Epithelial cell of esophagus (primary cell): ENCODE measurements at regions not wholly inside any gene's neighbourhood (a gene's known extent, or its start where the extent isn't known, plus 50 kb on each side); places are given as distances from the start of the nearest gene placed in this dataset.

Experiments used
- DNase-seq: peaks from one replicate; pipeline ENCODE4 v3.0.0; 2010; ENCODE audit warnings: low read depth
- H3K4me3 ChIP-seq: 2 replicates; pipeline ENCODE4 v1.5.1; 2011; ENCODE audit warnings: mild to moderate bottlenecking, low read length, control low read depth
- TF ChIP-seq, protein P1 (sequence below): IDR thresholded peaks from 2 replicates; pipeline ENCODE4 v1.5.1; 2011; ENCODE audit warnings: low read depth, mild to moderate bottlenecking, low read length, control low read depth, inconsistent platforms; ENCODE audit not compliant: insufficient read depth; ENCODE audit errors: missing control alignments

DNA sequence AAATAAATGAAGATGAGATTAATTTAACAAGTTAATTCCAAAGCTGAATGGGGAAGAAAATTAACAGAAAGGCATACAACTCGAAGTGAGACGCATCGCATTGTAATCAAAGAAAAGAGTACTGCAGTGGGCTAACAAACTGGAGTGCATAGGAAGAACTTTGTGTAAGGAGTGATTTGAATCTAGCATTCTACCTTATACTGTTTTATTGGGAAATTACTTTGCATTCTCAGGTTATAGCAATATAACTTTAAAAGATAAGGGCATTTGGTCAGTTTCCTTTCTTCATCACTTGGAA lies 124.5 kb upstream of the TLE4 start:
- H3K4me3 ChIP-seq, result no peak overlapping the region
- no peak for DNase-seq
- TF ChIP-seq, protein P1, sequence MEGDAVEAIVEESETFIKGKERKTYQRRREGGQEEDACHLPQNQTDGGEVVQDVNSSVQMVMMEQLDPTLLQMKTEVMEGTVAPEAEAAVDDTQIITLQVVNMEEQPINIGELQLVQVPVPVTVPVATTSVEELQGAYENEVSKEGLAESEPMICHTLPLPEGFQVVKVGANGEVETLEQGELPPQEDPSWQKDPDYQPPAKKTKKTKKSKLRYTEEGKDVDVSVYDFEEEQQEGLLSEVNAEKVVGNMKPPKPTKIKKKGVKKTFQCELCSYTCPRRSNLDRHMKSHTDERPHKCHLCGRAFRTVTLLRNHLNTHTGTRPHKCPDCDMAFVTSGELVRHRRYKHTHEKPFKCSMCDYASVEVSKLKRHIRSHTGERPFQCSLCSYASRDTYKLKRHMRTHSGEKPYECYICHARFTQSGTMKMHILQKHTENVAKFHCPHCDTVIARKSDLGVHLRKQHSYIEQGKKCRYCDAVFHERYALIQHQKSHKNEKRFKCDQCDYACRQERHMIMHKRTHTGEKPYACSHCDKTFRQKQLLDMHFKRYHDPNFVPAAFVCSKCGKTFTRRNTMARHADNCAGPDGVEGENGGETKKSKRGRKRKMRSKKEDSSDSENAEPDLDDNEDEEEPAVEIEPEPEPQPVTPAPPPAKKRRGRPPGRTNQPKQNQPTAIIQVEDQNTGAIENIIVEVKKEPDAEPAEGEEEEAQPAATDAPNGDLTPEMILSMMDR, result no peak

GRCh38 chr9:79447762-79448161 lies 124.0 kb upstream of the TLE4 start:
- H3K4me3 ChIP-seq, result no peak overlapping the region
- TF ChIP-seq, protein P1, result no peak
- DNase-seq, result no peak

DNA sequence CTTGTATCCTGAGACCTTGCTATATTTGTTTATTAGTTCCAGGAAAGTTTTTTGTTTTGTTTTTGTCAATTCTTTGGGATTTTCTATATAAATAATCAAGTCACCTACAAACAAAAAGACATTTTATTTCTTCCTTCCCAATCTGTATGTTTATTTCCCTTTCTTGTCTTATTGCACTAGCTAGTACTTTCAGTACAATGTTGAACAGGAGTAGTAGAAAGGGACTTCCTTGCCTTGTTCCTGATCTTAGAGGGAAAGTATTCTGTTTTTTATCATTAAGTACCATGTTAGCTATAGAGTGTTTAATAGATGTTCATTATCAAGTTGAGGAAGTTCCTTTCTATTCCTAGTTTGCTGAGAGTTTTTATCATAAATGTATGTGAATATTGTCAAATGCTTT lies 119.5 kb upstream of the TLE4 start:
- TF ChIP-seq, protein P1, result no peak
- no peak overlapping the region for H3K4me3 ChIP-seq
- DNase-seq, result no peak

GRCh38 chr9:79461712-79462111 lies 110.1 kb upstream of the TLE4 start:
- no peak overlapping the region for H3K4me3 ChIP-seq
- TF ChIP-seq, protein P1, result no peak
- DNase-seq, result no peak

DNA sequence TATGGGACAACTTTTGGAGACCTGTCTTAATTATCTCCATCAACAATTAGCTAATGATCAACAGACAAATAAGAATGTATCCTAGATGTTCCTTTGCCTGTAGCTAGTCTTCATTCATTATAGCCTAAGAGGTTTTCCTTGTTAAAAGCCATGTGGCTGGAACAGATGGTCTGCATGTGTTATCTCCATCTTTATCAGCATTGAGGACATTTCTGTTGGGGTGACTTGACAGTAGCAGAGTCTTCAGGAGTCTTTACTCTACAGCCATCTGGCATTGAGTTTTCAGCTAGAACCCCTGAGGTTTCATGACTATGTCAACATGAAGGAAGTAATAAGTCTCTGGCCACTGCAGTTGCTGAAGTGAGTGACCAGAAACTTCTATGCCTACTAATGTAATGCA lies 106.6 kb upstream of the TLE4 start:
- H3K4me3 ChIP-seq, result no peak overlapping the region
- TF ChIP-seq, protein P1, result no peak
- no peak for DNase-seq

DNA sequence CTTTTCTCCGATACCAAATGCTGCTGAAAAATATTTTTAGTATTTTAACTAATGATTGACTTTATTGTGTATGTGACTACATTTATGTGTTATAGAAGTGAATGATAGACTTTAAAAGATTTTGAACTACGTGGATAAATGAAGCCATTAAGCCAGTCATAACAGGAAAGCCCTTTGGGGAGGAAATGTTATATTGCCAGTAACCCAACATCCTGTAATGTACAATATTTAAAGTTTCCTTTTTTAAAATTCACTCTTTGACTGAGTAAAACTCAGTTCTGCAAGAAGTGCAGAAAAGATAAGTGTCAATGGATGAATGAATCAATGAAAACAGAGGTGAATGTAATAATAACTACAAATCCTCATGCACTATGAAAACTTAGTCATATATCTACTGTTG lies 102.6 kb upstream of the TLE4 start:
- no peak for DNase-seq
- TF ChIP-seq, protein P1, result no peak
- H3K4me3 ChIP-seq, result no peak overlapping the region

GRCh38 chr9:79470954-79471353 lies 100.8 kb upstream of the TLE4 start:
- DNase-seq, result peak; percentile 49
- H3K4me3 ChIP-seq, result no peak overlapping the region
- TF ChIP-seq, protein P1, result no peak
